Panc1 (cell line): ENCODE measurements at regions not wholly inside any gene's neighbourhood (a gene's known extent, or its start where the extent isn't known, plus 50 kb on each side); places are given as distances from the start of the nearest gene placed in this dataset.

Experiments
- ATAC-seq: fragments of 200-7000 bp; cut with Tn5 transposase; 2 replicates; pipeline ENCODE4 v1.9.1; 2020; ENCODE audit warnings: mild to moderate bottlenecking, moderate library complexity
- BruUV-seq: library from RNA; stranded (reverse); fragments of 400-500 nt; replicated peaks from 2 replicates; lab custom pipeline; 2021; lab: Mats Ljungman, UMichigan
- CTCF ChIA-PET: fragments of 300-600 bp; sonication (Branson Sonifier 250); formaldehyde crosslinking; loops from one replicate; lab custom pipeline; 2022; ENCODE audit warnings: antibody characterized with exemption; lab: Charles Lee
- POLR2A ChIA-PET: fragments of 300-600 bp; sonication (Branson Sonifier 250); formaldehyde crosslinking; loops from one replicate; lab custom pipeline; 2022; ENCODE audit warnings: antibody characterized with exemption; lab: Charles Lee
- DNase-seq: peaks from one replicate; pipeline ENCODE4 v3.0.0-alpha.2; 2010; ENCODE audit warnings: low read depth, low spot score
- H3K27ac ChIP-seq: 2 replicates; pipeline ENCODE4 v1.5.1; 2011; ENCODE audit warnings: mild to moderate bottlenecking, low read length, inconsistent platforms
- H3K27me3 ChIP-seq: fragments of 200-500 bp; sonication (Bioruptor generic); 2 replicates; pipeline ENCODE4 v1.6.0; 2014; ENCODE audit warnings: low read length, inconsistent platforms; ENCODE audit not compliant: control insufficient read depth, insufficient read depth
- H3K36me3 ChIP-seq: fragments of 200-500 bp; sonication (Bioruptor generic); 2 replicates; pipeline ENCODE4 v1.5.1; 2014; ENCODE audit warnings: inconsistent platforms, mild to moderate bottlenecking, low read length, moderate library complexity; ENCODE audit not compliant: control insufficient read depth, insufficient read depth
- H3K4me1 ChIP-seq: 2 replicates; pipeline ENCODE4 v1.5.1; 2011; ENCODE audit warnings: inconsistent platforms, mild to moderate bottlenecking, low read length, moderate library complexity; ENCODE audit not compliant: control insufficient read depth, insufficient read depth
- H3K4me3 ChIP-seq, 2 experiments: 2 replicates each; pipeline ENCODE4 v1.5.1; 2011 to 2012; ENCODE audit warnings: low read depth in 2 of 2, low read length in 2 of 2, mild to moderate bottlenecking in 2 of 2, inconsistent platforms in 1 of 2, moderate library complexity in 1 of 2
- H3K9me3 ChIP-seq: fragments of 200-500 bp; sonication (Bioruptor generic); 2 replicates; pipeline ENCODE4 v1.5.1; 2014; ENCODE audit warnings: low read depth, mild to moderate bottlenecking, inconsistent platforms, low read length, moderate library complexity; ENCODE audit not compliant: control insufficient read depth, insufficient read depth
- CTCF ChIP-seq: fragments of 450-650 bp; IDR thresholded peaks from 2 replicates; pipeline ENCODE4 v1.5.1; 2017; ENCODE audit warnings: mild to moderate bottlenecking
- POLR2AphosphoS5 ChIP-seq: IDR thresholded peaks from 2 replicates; pipeline ENCODE4 v1.6.1; 2012; ENCODE audit warnings: mild to moderate bottlenecking, low read depth, low read length, moderate library complexity
- SIN3A ChIP-seq: IDR thresholded peaks from 2 replicates; pipeline ENCODE4 v1.6.1; 2012; ENCODE audit warnings: low read depth, mild to moderate bottlenecking, low read length, moderate library complexity, borderline replicate concordance; ENCODE audit not compliant: insufficient read depth
- TCF7L2 ChIP-seq: IDR thresholded peaks from 2 replicates; pipeline ENCODE4 v1.6.1; 2011; ENCODE audit warnings: mild to moderate bottlenecking, low read depth, low read length, inconsistent platforms
- in situ Hi-C: cut with HindIII; loops from 2 replicates; pipeline ENCODE4 v1.10.0; 2016; ENCODE audit warnings: low sequenced_read_pairs, low pct_unique_long_range_greater_than_20kb
- intact Hi-C: fragments of 100-400 bp; cut with micrococcal nuclease; formaldehyde crosslinking; loops from one replicate; pipeline ENCODE4 v1.10.0; 2022; ENCODE audit not compliant: unreplicated experiment
- TF ChIP-seq, protein P1 (sequence below), 2 experiments: IDR thresholded peaks; 2 replicates each; pipeline ENCODE4 v1.6.1; 2011 to 2012; ENCODE audit warnings: low read depth in 2 of 2, control low read depth in 1 of 2, low read length in 1 of 2, mild to moderate bottlenecking in 1 of 2, moderate library complexity in 1 of 2; ENCODE audit not compliant: insufficient read depth in 1 of 2

DNA sequence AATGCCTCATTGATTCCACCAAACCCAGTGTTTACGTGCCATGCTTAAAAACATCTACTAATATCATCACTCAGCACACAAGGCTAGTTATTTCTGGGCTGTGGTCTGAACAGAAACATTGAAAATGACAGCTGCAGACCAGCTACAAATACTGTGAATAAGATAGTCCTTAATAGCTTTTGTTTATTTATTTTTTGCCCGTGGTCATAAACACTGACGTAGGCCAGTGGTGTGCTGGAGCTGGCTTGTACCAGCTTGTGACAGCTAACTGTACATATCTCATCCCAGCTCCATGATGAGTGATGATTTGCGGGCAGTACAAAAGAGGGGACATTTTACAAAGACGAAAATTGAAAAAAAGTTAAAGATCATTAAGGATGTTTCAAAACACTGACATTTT is 1057.0 kb downstream of the EPHA7 start:
- no peaks in the 10 kb centered on the region for H3K4me1 ChIP-seq
- ATAC-seq, result no peak
- no peak overlapping the region for H3K4me3 ChIP-seq
- H3K27me3 ChIP-seq, result no peaks in the 10 kb centered on the region
- in situ Hi-C loops, result no loop called here
- TF ChIP-seq SIN3A (no peak), POLR2AphosphoS5 (no peak), CTCF (no peak), TCF7L2 (no peak)
- TF ChIP-seq, protein P1, sequence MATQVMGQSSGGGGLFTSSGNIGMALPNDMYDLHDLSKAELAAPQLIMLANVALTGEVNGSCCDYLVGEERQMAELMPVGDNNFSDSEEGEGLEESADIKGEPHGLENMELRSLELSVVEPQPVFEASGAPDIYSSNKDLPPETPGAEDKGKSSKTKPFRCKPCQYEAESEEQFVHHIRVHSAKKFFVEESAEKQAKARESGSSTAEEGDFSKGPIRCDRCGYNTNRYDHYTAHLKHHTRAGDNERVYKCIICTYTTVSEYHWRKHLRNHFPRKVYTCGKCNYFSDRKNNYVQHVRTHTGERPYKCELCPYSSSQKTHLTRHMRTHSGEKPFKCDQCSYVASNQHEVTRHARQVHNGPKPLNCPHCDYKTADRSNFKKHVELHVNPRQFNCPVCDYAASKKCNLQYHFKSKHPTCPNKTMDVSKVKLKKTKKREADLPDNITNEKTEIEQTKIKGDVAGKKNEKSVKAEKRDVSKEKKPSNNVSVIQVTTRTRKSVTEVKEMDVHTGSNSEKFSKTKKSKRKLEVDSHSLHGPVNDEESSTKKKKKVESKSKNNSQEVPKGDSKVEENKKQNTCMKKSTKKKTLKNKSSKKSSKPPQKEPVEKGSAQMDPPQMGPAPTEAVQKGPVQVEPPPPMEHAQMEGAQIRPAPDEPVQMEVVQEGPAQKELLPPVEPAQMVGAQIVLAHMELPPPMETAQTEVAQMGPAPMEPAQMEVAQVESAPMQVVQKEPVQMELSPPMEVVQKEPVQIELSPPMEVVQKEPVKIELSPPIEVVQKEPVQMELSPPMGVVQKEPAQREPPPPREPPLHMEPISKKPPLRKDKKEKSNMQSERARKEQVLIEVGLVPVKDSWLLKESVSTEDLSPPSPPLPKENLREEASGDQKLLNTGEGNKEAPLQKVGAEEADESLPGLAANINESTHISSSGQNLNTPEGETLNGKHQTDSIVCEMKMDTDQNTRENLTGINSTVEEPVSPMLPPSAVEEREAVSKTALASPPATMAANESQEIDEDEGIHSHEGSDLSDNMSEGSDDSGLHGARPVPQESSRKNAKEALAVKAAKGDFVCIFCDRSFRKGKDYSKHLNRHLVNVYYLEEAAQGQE (IDR thresholded peaks at IDR 0.05; ENCODE audit: insufficient read depth in 1 of 2, low read depth in 2 of 2, low read length in 1 of 2), result no peak
- H3K36me3 ChIP-seq, result no peaks in the 10 kb centered on the region
- peaks cover 3% of the 10 kb centered on the region; the same call in 1 of the 2 replicates for H3K9me3 ChIP-seq
- no peak overlapping the region for H3K27ac ChIP-seq
- DNase-seq, result no peak
- CTCF ChIA-PET, result no interaction called here
- intact Hi-C loops, result no loop called here
- POLR2A ChIA-PET, result no interaction called here
- BruUV-seq, result no TSS peak

DNA sequence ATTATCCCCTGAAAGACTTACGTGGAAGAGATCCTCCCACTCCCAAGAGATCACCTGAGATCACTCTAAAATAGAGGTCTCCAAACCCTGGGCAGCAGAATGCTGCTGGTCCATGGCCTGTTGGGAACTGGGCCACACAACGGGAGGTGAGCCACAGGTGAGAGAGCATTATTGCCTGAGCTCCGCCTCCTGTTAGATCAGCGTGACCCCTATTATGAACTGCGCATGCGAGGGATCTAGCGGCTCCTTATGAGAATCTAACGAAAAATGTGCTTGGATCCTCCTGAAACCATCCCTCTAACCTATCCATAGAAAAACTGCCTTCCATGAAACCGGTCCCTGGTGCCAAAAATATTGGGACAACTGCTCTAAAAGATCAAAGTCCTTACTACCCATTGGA is 1057.4 kb downstream of the EPHA7 start:
- BruUV-seq, result no TSS peak
- DNase-seq, result no peak
- intact Hi-C loops (no loop called here), in situ Hi-C loops (no loop called here)
- Histone ChIP-seq H3K4me1 (no peaks in the 10 kb centered on the region), H3K27me3 (no peaks in the 10 kb centered on the region), H3K4me3 (no peak overlapping the region), H3K9me3 (no peaks in the 10 kb centered on the region), H3K27ac (no peak overlapping the region), H3K36me3 (no peaks in the 10 kb centered on the region)
- CTCF ChIA-PET, result interaction anchor here (0.7 kb wide), 1 partner anchor 63 kb away, joined by 3 read pairs; no protein-coding TSS in a partner anchor
- POLR2A ChIA-PET, result no interaction called here
- no peak for ATAC-seq
- no peak for TF ChIP-seq TCF7L2
- TF ChIP-seq CTCF, result no peak
- TF ChIP-seq SIN3A, result no peak
- TF ChIP-seq, protein P1 (IDR thresholded peaks at IDR 0.05; ENCODE audit: insufficient read depth in 1 of 2, low read depth in 2 of 2, low read length in 1 of 2), result no peak
- no peak for TF ChIP-seq POLR2AphosphoS5
